GM19239 (cell line): ENCODE measurements at regions not wholly inside any gene's neighbourhood (a gene's known extent, or its start where the extent isn't known, plus 50 kb on each side); places are given as distances from the start of the nearest gene placed in this dataset.

Experiments used
- DNase-seq: peaks from one replicate; pipeline ENCODE4 v3.0.0; 2011; ENCODE audit warnings: low spot score; ENCODE audit not compliant: insufficient read length
- FAIRE-seq: peaks from 2 replicates; lab custom pipeline; 2011; peaks lifted over from hg19 to GRCh38; lab: Jason Lieb, UNC

DNA sequence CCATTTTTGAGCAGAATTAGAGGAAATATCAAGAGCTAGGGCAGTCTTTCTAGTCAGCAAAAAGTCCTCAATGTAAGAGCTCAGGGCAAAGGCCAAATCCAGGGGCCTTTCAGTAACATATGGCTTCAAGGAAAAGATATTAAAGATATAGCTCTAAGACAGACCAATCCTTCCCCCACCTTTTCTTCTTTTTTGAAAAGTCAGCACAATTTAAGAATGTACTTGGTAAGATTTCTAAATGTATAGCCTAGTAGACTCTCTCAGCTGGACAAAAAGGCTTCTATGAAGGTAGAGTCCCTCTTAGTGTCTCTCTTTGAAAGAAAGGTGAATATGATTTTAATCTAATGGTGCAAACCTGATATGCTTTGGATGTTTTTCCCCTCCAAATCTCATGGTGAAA, 515.7 kb downstream of the VRK1 start:
- DNase-seq: no peak
- no peak for FAIRE-seq

GRCh38 chr14:97315790-97316189, 518.6 kb downstream of the VRK1 start:
- DNase-seq (no peak), FAIRE-seq (no peak)

- FAIRE-seq (no peak), DNase-seq (no peak)
Measured at GRCh38 chr14:97318380-97318779, 521.2 kb downstream of the VRK1 start.

GRCh38 chr14:97319691-97320090, 522.5 kb downstream of the VRK1 start:
- FAIRE-seq (no peak), DNase-seq (no peak)

DNA sequence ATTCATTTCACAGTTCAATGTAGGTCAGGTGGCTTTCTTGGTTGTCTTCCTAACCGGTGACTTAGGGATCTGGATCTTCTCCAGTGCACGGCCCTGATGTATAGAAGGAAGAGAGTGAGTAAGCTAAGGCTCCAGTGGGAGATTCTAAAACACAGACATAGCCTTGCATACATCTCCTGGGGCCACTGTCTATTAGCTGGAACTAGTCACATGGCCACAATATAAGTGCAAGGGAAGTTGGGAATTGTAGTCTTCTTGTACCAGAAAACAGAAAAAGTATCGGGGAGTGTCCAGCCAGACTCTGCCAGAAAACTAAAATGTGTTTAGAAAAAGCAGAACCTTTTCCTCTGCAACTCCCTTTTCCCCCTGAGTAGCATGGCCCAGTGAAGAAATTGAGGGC, 531.6 kb downstream of the VRK1 start:
- FAIRE-seq: no peak
- DNase-seq: no peak

GRCh38 chr14:97329701-97330100, 532.5 kb downstream of the VRK1 start:
- FAIRE-seq (no peak), DNase-seq (no peak)

- DNase-seq: no peak
- FAIRE-seq: no peak
Measured at GRCh38 chr14:97331058-97331457, 533.9 kb downstream of the VRK1 start.

- FAIRE-seq: no peak
Measured at GRCh38 chr14:97331526-97331925, 534.3 kb downstream of the VRK1 start.

GRCh38 chr14:97336179-97336578, 539.0 kb downstream of the VRK1 start:
- FAIRE-seq: no peak
- no peak for DNase-seq

More at GRCh38 chr14:97331526-97331925, 534.3 kb downstream of the VRK1 start:
- no peak for DNase-seq

- DNase-seq: no peak
- FAIRE-seq: no peak
Measured at GRCh38 chr14:97336816-97337215, 539.6 kb downstream of the VRK1 start.

DNA sequence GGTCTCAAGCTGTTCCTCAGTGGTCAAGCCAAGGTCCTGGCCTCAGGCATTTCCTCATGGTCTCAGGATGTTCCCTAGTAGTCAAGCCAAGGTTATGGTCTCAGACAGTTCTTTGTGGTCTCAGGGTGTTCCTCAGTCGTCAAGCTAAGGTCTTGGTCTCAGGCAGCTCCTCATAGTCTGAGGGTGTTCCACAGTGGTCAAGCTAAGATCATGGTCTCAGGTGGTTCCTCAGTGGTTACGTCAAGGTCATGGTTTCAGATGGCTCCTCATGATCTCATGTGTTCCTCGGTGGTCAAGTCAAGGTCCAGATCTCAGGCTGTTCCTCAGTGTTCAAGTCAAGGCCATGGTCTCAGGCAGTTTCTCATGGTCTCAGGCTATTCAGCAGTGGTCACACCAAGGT, 540.1 kb downstream of the VRK1 start:
- FAIRE-seq (no peak), DNase-seq (no peak)

- FAIRE-seq (no peak), DNase-seq (no peak)
Measured at GRCh38 chr14:97337670-97338069, 540.5 kb downstream of the VRK1 start.

GRCh38 chr14:97344666-97345065, 547.5 kb downstream of the VRK1 start:
- DNase-seq (no peak), FAIRE-seq (no peak)

- no peak for FAIRE-seq
- DNase-seq: no peak
Measured at GRCh38 chr14:97346675-97347074, 549.5 kb downstream of the VRK1 start.

GRCh38 chr14:97349463-97349862, 552.3 kb downstream of the VRK1 start:
- FAIRE-seq (no peak), DNase-seq (no peak)

- no peak for FAIRE-seq
- DNase-seq: no peak
Measured at GRCh38 chr14:97349946-97350345, 552.8 kb downstream of the VRK1 start.

GRCh38 chr14:97350415-97350814, 553.2 kb downstream of the VRK1 start:
- DNase-seq (no peak), FAIRE-seq (no peak)

DNA sequence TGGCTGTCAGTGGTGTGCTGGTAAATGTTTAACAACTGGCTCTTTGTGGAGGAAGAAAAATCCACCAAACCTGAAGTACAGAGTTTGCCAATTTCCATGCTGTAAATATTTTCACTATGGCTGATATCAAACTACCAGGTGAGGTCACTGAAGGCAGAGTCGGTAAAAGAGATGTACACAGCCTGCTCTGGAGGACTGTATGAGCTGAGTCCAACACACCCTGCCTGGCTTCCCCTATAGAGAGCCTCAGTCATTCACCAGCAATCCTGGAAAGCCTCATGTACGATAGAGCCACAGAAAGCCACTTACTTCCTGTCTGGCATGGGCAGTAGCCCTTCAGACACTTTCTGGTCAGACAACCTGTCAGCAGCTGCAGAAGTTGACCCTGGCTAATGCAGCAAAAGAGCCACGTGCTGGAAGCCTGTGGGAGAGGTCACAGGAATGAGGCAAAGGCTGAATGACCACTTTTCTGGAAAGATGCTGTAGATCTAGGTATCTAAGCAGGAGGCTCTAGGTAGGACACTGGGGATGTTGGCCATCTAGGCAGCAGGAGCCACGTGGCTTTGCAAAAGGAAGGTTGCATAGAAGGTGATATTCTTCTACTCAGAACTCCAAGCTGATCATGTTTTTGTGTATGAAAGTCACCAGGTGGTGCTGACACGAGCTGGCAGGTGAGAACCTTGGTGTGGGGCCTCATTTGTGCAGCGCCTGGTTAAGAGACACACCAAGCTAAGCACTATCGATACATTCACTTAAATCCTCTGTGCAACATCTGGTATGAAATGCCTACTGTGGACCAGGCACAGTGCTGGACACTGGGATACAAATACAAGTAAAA, 553.9 kb downstream of the VRK1 start:
- FAIRE-seq (no peak), DNase-seq (no peak)

DNA sequence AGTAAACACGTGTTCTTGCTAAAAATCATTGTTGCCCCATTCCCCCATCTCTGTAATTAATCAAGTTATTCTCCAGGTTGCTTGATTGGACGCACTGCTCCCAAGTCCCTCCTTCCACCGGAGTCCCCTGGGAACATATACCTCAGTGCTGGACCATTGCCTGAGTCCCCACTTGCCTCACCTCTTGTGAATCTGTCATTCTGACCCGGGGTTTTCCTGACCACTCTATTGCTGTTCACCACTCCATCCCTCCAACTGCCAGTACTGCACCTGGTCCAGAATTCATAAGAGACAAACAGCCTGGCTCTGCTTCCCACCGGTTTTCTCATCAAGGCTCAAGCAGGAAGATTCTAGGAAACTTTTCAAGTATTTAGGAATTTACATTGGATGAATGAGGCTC, 555.9 kb downstream of the VRK1 start:
- FAIRE-seq (no peak), DNase-seq (no peak)

GRCh38 chr14:97354119-97354722, 557.0 kb downstream of the VRK1 start:
- no peak for FAIRE-seq

DNA sequence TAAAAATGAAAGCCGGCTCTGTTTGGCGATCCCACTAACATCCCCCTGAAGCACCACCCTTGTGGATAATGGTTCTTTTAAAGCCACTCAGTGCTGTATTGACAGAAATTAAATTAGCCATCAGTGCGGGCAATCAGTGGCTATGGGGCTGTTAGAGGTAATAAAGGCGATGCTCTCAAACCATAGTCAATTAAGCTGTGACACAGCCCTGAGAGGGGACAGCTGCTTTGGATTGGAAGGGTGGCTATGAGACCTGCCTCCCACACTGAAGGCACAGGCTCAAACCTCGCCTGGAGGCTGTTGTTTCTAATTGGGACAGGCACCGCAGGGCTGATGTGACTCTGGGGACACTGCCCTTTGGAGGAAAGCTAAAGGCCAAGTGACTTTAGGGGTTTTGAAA, 562.2 kb downstream of the VRK1 start:
- no peak for FAIRE-seq
- no peak for DNase-seq

More at GRCh38 chr14:97354119-97354722, 557.0 kb downstream of the VRK1 start:
- no peak for DNase-seq

DNA sequence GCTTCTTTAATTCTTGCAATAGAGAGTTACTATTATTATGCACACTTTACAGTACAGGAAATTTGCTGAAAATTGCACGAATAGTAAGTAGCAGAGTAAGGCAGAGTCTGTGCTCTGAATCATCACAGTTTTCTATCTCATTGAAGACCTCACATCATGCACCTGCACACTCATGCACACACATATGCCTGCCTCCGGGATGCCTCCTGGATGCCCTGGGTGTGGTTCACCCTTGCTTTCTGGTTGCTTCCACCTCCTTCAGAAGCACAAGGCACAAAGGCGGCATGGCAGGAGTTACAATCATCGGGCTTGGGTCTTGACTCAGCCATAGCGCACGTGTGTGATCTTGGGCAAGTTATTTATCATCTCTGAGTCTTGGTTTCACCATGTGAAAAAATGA, 564.0 kb downstream of the VRK1 start:
- DNase-seq (no peak), FAIRE-seq (no peak)
